ENCODE measurements at regions not wholly inside any gene's neighbourhood (a gene's known extent, or its start where the extent isn't known, plus 50 kb on each side); places are given as distances from the start of the nearest gene placed in this dataset.

DNA sequence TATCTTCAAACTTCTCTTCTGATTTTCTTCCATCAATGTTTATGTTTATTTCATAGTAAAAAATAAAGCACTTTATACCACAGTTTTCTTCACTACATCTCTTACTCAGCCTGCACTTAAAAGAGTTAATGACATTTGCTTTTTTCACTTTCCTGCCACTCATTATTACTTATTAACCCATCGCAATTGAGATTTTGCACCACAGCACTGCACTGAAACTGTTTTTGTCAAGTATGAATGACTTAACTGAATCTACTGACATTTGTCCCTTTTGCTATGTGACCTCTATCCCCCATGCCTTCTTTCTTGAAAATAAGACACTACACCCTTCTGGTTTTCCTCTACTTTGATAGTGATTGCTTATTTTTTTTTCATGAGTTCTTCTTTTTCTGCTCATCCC, 739.7 kb upstream of the DPPA4 start:
- Histone ChIP-seq H4K20me1 (ENCODE audit: insufficient read depth) (no peaks in the 10 kb centered on the region), H3K27me3 (ENCODE audit: insufficient read depth, low read depth) (no peaks in the 10 kb centered on the region), H3K79me2 (ENCODE audit: insufficient read depth, low read depth) (no peaks in the 10 kb centered on the region), H3K4me1 (ENCODE audit: low read depth, poor library complexity, severe bottlenecking) (no peaks in the 10 kb centered on the region), H2AFZ (ENCODE audit: low read depth) (no peak overlapping the region), H3K36me3 (ENCODE audit: insufficient read depth) (no peaks in the 10 kb centered on the region), H3K4me2 (no peak overlapping the region), H3K4me3 (IDR thresholded peaks at IDR 0.05; ENCODE audit: insufficient read depth, low read depth, low read length) (no peak overlapping the region), H3K9ac (no peak overlapping the region), H3K27ac (no peak overlapping the region)
- TF ChIP-seq, protein P1, sequence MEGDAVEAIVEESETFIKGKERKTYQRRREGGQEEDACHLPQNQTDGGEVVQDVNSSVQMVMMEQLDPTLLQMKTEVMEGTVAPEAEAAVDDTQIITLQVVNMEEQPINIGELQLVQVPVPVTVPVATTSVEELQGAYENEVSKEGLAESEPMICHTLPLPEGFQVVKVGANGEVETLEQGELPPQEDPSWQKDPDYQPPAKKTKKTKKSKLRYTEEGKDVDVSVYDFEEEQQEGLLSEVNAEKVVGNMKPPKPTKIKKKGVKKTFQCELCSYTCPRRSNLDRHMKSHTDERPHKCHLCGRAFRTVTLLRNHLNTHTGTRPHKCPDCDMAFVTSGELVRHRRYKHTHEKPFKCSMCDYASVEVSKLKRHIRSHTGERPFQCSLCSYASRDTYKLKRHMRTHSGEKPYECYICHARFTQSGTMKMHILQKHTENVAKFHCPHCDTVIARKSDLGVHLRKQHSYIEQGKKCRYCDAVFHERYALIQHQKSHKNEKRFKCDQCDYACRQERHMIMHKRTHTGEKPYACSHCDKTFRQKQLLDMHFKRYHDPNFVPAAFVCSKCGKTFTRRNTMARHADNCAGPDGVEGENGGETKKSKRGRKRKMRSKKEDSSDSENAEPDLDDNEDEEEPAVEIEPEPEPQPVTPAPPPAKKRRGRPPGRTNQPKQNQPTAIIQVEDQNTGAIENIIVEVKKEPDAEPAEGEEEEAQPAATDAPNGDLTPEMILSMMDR (conservative IDR thresholded peaks at IDR 0.05; ENCODE audit: low read depth, low read length): no peak

DNA sequence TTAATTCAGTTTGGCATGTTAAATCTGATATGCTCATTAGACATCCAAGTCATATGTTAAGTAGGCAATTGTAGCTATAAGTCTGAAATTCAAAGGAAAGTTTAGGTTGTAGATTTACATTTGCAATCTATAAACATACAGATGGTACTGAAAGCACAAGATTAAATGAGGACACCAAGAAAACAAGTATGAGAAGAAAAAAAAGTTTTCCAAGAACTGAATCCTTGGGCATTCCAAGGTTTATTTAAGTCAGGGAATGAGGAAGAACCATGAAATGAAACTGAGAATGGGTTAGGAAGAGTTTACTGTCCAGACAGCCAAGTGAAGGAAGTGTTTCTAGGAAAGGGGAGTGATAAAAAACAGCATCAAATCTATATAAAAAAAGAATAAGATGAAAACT, 756.1 kb upstream of the DPPA4 start:
- H3K27me3 ChIP-seq (ENCODE audit: insufficient read depth, low read depth): no peaks in the 10 kb centered on the region
- no peak overlapping the region for H3K9ac ChIP-seq
- H2AFZ ChIP-seq (ENCODE audit: low read depth): no peak overlapping the region
- TF ChIP-seq, protein P1 (conservative IDR thresholded peaks at IDR 0.05; ENCODE audit: low read depth, low read length): no peak
- no peaks in the 10 kb centered on the region for H4K20me1 ChIP-seq (ENCODE audit: insufficient read depth)
- H3K27ac ChIP-seq: no peak overlapping the region
- no peak overlapping the region for H3K4me3 ChIP-seq (IDR thresholded peaks at IDR 0.05; ENCODE audit: insufficient read depth, low read depth, low read length)
- no peak overlapping the region for H3K4me2 ChIP-seq
- no peaks in the 10 kb centered on the region for H3K4me1 ChIP-seq (ENCODE audit: low read depth, poor library complexity, severe bottlenecking)
- no peaks in the 10 kb centered on the region for H3K79me2 ChIP-seq (ENCODE audit: insufficient read depth, low read depth)
- no peaks in the 10 kb centered on the region for H3K36me3 ChIP-seq (ENCODE audit: insufficient read depth)

DNA sequence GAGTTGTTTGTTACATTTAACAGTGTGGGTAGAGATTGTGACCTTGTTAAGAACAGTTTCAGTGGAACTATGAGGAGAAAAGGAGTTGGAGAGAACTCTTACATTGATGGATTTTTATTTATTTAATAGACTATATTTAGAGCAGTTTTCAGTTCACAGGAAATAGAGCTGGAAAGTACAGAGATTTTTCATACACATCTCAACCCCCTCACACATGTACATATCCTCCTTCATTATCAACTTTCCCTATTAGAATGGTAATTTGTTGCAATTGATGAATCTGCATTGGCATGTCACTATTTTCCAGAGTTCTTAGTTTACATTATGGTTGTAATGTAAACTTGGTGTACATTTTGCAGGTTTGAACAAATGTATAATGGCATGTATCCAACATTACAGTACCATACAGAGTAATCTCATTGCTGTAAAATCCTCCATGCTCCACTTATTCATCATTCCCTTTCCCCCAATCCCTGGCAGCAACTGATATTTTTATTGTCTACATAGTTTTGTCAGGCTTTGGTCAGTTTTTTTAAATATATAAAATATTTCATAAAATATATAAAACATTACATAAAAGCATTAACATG, 756.6 kb upstream of the DPPA4 start:
- Histone ChIP-seq H3K79me2 (ENCODE audit: insufficient read depth, low read depth) (no peaks in the 10 kb centered on the region), H2AFZ (ENCODE audit: low read depth) (no peak overlapping the region), H3K36me3 (ENCODE audit: insufficient read depth) (no peaks in the 10 kb centered on the region), H3K4me1 (ENCODE audit: low read depth, poor library complexity, severe bottlenecking) (no peaks in the 10 kb centered on the region), H4K20me1 (ENCODE audit: insufficient read depth) (no peaks in the 10 kb centered on the region), H3K9ac (no peak overlapping the region), H3K27ac (no peak overlapping the region), H3K27me3 (ENCODE audit: insufficient read depth, low read depth) (no peaks in the 10 kb centered on the region), H3K4me3 (IDR thresholded peaks at IDR 0.05; ENCODE audit: insufficient read depth, low read depth, low read length) (no peak overlapping the region), H3K4me2 (no peak overlapping the region)
- TF ChIP-seq, protein P1 (conservative IDR thresholded peaks at IDR 0.05; ENCODE audit: low read depth, low read length): no peak

GRCh38 chr3:110099711-110100110, 762.4 kb upstream of the DPPA4 start:
- Histone ChIP-seq H3K27me3 (ENCODE audit: insufficient read depth, low read depth) (no peaks in the 10 kb centered on the region), H2AFZ (ENCODE audit: low read depth) (no peak overlapping the region), H3K9ac (no peak overlapping the region), H3K4me2 (no peak overlapping the region), H3K4me1 (ENCODE audit: low read depth, poor library complexity, severe bottlenecking) (no peaks in the 10 kb centered on the region), H4K20me1 (ENCODE audit: insufficient read depth) (no peaks in the 10 kb centered on the region), H3K4me3 (IDR thresholded peaks at IDR 0.05; ENCODE audit: insufficient read depth, low read depth, low read length) (no peak overlapping the region), H3K79me2 (ENCODE audit: insufficient read depth, low read depth) (no peaks in the 10 kb centered on the region), H3K36me3 (ENCODE audit: insufficient read depth) (no peaks in the 10 kb centered on the region), H3K27ac (no peak overlapping the region)
- TF ChIP-seq, protein P1 (conservative IDR thresholded peaks at IDR 0.05; ENCODE audit: low read depth, low read length): no peak
